Lower leg skin (tissue), 4 donors: ENCODE measurements at regions not wholly inside any gene's neighbourhood (a gene's known extent, or its start where the extent isn't known, plus 50 kb on each side); places are given as distances from the start of the nearest gene placed in this dataset.

Experiments used
- DNase-seq, 2 donors: peaks; one replicate each; pipeline ENCODE4 v3.0.0-alpha.2; 2019; ENCODE audit warnings: low spot score in 2 of 2
- H3K4me3 ChIP-seq: fragments of 200-600 bp; sonication (generic); 2 replicates; pipeline ENCODE4 v1.5.1; 2017; ENCODE audit warnings: mild to moderate bottlenecking, low read depth; ENCODE audit not compliant: poor library complexity, severe bottlenecking
- CTCF ChIP-seq, 3 donors: fragments of 450-650 bp; IDR thresholded peaks; one replicate each; pipeline ENCODE4 v1.5.1; 2016; ENCODE audit warnings: antibody characterized with exemption in 3 of 3, mild to moderate bottlenecking in 3 of 3, moderate library complexity in 2 of 3
- POLR2A ChIP-seq, 2 donors: fragments of 450-650 bp; IDR thresholded peaks; one replicate each; pipeline ENCODE4 v1.6.1; 2016 to 2017; ENCODE audit warnings: antibody characterized with exemption in 2 of 2, mild to moderate bottlenecking in 1 of 2, moderate library complexity in 1 of 2
- WGBS, 2 donors: methylation state at CpG; one replicate each; pipeline ENCODE4 v1.1.5; 2018; 5-methylcytosine and 5-hydroxymethylcytosine counted together
- intact Hi-C: fragments of 100-400 bp; cut with DNase I; formaldehyde crosslinking; loops from one replicate; pipeline ENCODE4 v1.15.0; 2023; ENCODE audit warnings: low total_unique reads

- no peak for DNase-seq
- intact Hi-C loops = no loop called here
- WGBS, 2 donors = 80 to 85% methylated on average over 2 of the region's 2 CpGs
- H3K4me3 ChIP-seq = no peak overlapping the region
- TF ChIP-seq CTCF (IDR thresholded peaks at IDR 0.05) (no peak), POLR2A (IDR thresholded peaks at IDR 0.05) (no peak)
Measured at GRCh38 chr7:142457146-142457703, 199.4 kb upstream of the PRSS58 start.

GRCh38 chr7:142455392-142455791 is 197.5 kb upstream of the PRSS58 start:
- intact Hi-C loops = no loop called here
- H3K4me3 ChIP-seq = no peak overlapping the region
- DNase-seq = no peak
- no peak for TF ChIP-seq CTCF (IDR thresholded peaks at IDR 0.05)
- TF ChIP-seq POLR2A (IDR thresholded peaks at IDR 0.05) = no peak
- WGBS, 2 donors = 85 to 88% methylated on average over 10 of the region's 10 CpGs

- no peak overlapping the region for H3K4me3 ChIP-seq
- DNase-seq = no peak
- TF ChIP-seq POLR2A (IDR thresholded peaks at IDR 0.05) = no peak
- 44 to 54% methylated on average over 5 of the region's 5 CpGs for WGBS, 2 donors
- intact Hi-C loops = no loop called here
Measured at GRCh38 chr7:142454862-142455261, 197.0 kb upstream of the PRSS58 start.

GRCh38 chr7:142452791-142453190 is 194.9 kb upstream of the PRSS58 start:
- intact Hi-C loops = no loop called here
- TF ChIP-seq POLR2A (IDR thresholded peaks at IDR 0.05) (no peak), CTCF (IDR thresholded peaks at IDR 0.05) (no peak)
- H3K4me3 ChIP-seq = no peak overlapping the region
- DNase-seq = peak in 1 of 2 donors; percentile 36
- WGBS, 2 donors = 74 to 79% methylated on average over 4 of the region's 4 CpGs

- intact Hi-C loops = no loop called here
Measured at GRCh38 chr7:142451817-142452216, 194.0 kb upstream of the PRSS58 start.

GRCh38 chr7:142451296-142451695 is 193.4 kb upstream of the PRSS58 start:
- DNase-seq = peak in 1 of 2 donors; percentile 59
- H3K4me3 ChIP-seq = no peak overlapping the region
- WGBS, 2 donors = 59 to 67% methylated on average over 4 to 5 of the region's 5 CpGs
- TF ChIP-seq CTCF (IDR thresholded peaks at IDR 0.05) = no peak
- TF ChIP-seq POLR2A (IDR thresholded peaks at IDR 0.05) = no peak
- intact Hi-C loops = no loop called here

More at GRCh38 chr7:142451817-142452216, 194.0 kb upstream of the PRSS58 start:
- TF ChIP-seq POLR2A (IDR thresholded peaks at IDR 0.05) (no peak), CTCF (IDR thresholded peaks at IDR 0.05) (no peak)
- WGBS, 2 donors = 74 to 79% methylated on average over 4 of the region's 4 CpGs
- DNase-seq = peak in 1 of 2 donors; percentile 36
- no peak overlapping the region for H3K4me3 ChIP-seq
